Fibroblast of lung (primary cell): ENCODE measurements at regions not wholly inside any gene's neighbourhood (a gene's known extent, or its start where the extent isn't known, plus 50 kb on each side); places are given as distances from the start of the nearest gene placed in this dataset.

ENCODE experiments used
- EZH2 ChIP-seq: IDR thresholded peaks from 2 replicates; pipeline ENCODE4 v1.5.1; 2012; ENCODE audit warnings: low read length, control low read depth, mild to moderate bottlenecking; ENCODE audit errors: missing control alignments
- TF ChIP-seq, protein P1 (sequence below), 2 donors: IDR thresholded peaks in 1 of 2; conservative IDR thresholded peaks in 1 of 2; 1 replicate in 1 of 2; 2 replicates in 1 of 2; pipeline ENCODE4 v1.5.1; 2011 to 2012; ENCODE audit warnings: low read length in 2 of 2, control low read depth in 1 of 2, inconsistent platforms in 1 of 2, low read depth in 1 of 2, mild to moderate bottlenecking in 1 of 2

DNA sequence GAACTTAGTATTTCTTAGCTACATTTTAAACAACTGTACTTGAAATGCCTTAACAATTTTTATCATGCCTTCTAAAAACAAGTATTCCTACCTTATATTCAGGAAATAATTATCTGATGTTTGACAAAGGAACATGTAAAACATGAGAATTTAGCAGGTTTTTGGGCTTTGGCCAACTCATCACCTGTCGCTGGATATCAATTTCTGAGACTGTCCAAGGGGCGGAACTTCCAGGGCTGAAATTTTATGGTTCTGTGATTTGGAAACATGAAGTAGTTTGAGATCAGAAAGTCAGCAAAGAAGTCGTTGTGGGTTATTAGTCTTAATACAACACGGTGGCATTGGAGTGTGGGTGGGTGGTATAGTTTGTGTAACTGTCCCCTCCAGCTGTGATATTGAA lies 282.2 kb upstream of the LRRN1 start:
- TF ChIP-seq, protein P1, sequence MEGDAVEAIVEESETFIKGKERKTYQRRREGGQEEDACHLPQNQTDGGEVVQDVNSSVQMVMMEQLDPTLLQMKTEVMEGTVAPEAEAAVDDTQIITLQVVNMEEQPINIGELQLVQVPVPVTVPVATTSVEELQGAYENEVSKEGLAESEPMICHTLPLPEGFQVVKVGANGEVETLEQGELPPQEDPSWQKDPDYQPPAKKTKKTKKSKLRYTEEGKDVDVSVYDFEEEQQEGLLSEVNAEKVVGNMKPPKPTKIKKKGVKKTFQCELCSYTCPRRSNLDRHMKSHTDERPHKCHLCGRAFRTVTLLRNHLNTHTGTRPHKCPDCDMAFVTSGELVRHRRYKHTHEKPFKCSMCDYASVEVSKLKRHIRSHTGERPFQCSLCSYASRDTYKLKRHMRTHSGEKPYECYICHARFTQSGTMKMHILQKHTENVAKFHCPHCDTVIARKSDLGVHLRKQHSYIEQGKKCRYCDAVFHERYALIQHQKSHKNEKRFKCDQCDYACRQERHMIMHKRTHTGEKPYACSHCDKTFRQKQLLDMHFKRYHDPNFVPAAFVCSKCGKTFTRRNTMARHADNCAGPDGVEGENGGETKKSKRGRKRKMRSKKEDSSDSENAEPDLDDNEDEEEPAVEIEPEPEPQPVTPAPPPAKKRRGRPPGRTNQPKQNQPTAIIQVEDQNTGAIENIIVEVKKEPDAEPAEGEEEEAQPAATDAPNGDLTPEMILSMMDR (conservative IDR thresholded peaks at IDR 0.05 in 1 of 2, IDR thresholded peaks at IDR 0.05 in 1 of 2; ENCODE audit: low read depth in 1 of 2, low read length in 2 of 2) = no peak
- TF ChIP-seq EZH2 = no peak
